H1 (cell line): ENCODE measurements at regions not wholly inside any gene's neighbourhood (a gene's known extent, or its start where the extent isn't known, plus 50 kb on each side); places are given as distances from the start of the nearest gene placed in this dataset.

Experiments used
- GABPA ChIP-seq: IDR thresholded peaks from 2 replicates; pipeline ENCODE4 v1.6.1; 2011; ENCODE audit warnings: mild to moderate bottlenecking, low read length, moderate library complexity, borderline replicate concordance; ENCODE audit not compliant: insufficient read depth
- NANOG ChIP-seq: IDR thresholded peaks from 2 replicates; pipeline ENCODE4 v1.6.1; 2011; ENCODE audit warnings: low read length, low read depth, mild to moderate bottlenecking, inconsistent platforms; ENCODE audit not compliant: insufficient read depth, poor library complexity, severe bottlenecking

DNA sequence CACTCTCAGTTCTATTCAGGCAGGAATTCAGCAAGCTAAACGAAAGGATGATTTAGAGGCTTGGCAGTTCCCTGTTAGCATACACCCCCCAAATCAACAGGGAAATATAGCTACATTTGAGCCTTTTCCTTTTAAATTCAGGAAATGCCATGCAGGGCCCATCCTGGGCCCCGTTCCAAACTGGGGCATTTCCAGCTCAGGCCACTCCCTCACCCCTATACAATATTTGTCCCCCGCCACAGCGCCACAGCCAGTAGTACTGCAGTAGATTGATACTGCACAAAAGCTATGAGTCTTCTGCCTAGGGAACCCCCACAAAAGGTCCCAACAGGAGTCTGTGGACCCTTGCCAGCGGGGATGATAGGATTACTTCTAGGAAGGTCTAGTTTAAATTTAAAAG lies 102.0 kb upstream of the MAPK10 start (continued):
- TF ChIP-seq NANOG, result no peak
- no peak for TF ChIP-seq GABPA
